Suprapubic skin (tissue), 4 donors: ENCODE measurements at regions not wholly inside any gene's neighbourhood (a gene's known extent, or its start where the extent isn't known, plus 50 kb on each side); places are given as distances from the start of the nearest gene placed in this dataset.

ENCODE experiments used
- DNase-seq, 2 donors: peaks; one replicate each; pipeline ENCODE4 v3.0.0-alpha.2; 2019; ENCODE audit warnings: low spot score in 2 of 2
- H3K27ac ChIP-seq: fragments of 200-600 bp; sonication (generic); one replicate; pipeline ENCODE4 v1.5.1; 2019
- H3K27me3 ChIP-seq: fragments of 200-600 bp; sonication (generic); one replicate; pipeline ENCODE4 v1.5.1; 2019
- H3K36me3 ChIP-seq: fragments of 200-600 bp; sonication (generic); one replicate; pipeline ENCODE4 v1.5.1; 2019
- H3K4me1 ChIP-seq: fragments of 200-600 bp; sonication (generic); one replicate; pipeline ENCODE4 v1.5.1; 2019
- H3K4me3 ChIP-seq: fragments of 200-600 bp; sonication (generic); one replicate; pipeline ENCODE4 v1.5.1; 2019; ENCODE audit warnings: mild to moderate bottlenecking
- H3K9me3 ChIP-seq: fragments of 200-600 bp; sonication (generic); one replicate; pipeline ENCODE4 v1.5.1; 2019
- EP300 ChIP-seq: sonication (generic); formaldehyde crosslinking; IDR thresholded peaks from one replicate; pipeline ENCODE4 v1.6.1; 2017; ENCODE audit warnings: antibody characterized with exemption
- POLR2A ChIP-seq, 2 donors: fragments of 450-650 bp; IDR thresholded peaks; one replicate each; pipeline ENCODE4 v1.6.1; 2017; ENCODE audit warnings: antibody characterized with exemption in 2 of 2, mild to moderate bottlenecking in 2 of 2, moderate library complexity in 2 of 2
- POLR2AphosphoS5 ChIP-seq, 3 donors: sonication (generic); formaldehyde crosslinking; IDR thresholded peaks; one replicate each; pipeline ENCODE4 v1.6.1; 2017; ENCODE audit warnings: antibody characterized with exemption in 3 of 3
- WGBS: methylation state at CpG from one replicate; pipeline ENCODE4 v1.1.5; 2018; 5-methylcytosine and 5-hydroxymethylcytosine counted together
- TF ChIP-seq, protein P1 (sequence below), 2 donors: fragments of 200-600 bp in 1 of 2; fragments of 450-650 bp in 1 of 2; sonication (generic) in 1 of 2; IDR thresholded peaks; one replicate each; pipeline ENCODE4 v1.5.1; 2016 to 2019; ENCODE audit warnings: antibody characterized with exemption in 2 of 2, mild to moderate bottlenecking in 1 of 2, moderate library complexity in 1 of 2

DNA sequence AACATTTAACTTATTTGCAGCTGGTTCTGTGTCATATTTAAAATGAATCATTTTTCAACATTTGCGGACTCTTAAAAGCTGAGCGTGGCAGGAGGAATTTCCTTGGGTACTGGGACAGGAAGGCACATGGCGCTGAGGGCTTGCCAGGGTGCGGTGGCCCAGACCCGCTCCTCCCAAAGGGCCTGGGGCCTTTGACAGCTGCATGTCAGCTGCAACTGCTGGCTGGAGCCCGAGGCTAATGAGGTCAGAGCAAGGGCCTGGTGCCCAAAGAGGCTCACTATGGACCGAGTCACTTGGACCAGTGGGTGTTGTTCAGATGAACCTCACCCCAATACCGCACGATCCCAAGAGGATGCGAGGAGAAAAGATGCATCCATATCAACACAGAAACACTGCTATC lies 326.9 kb downstream of the CTTN start:
- no peak overlapping the region for H3K27ac ChIP-seq
- peaks cover 18% of the 10 kb centered on the region for H3K27me3 ChIP-seq
- no peak for DNase-seq
- TF ChIP-seq, protein P1, sequence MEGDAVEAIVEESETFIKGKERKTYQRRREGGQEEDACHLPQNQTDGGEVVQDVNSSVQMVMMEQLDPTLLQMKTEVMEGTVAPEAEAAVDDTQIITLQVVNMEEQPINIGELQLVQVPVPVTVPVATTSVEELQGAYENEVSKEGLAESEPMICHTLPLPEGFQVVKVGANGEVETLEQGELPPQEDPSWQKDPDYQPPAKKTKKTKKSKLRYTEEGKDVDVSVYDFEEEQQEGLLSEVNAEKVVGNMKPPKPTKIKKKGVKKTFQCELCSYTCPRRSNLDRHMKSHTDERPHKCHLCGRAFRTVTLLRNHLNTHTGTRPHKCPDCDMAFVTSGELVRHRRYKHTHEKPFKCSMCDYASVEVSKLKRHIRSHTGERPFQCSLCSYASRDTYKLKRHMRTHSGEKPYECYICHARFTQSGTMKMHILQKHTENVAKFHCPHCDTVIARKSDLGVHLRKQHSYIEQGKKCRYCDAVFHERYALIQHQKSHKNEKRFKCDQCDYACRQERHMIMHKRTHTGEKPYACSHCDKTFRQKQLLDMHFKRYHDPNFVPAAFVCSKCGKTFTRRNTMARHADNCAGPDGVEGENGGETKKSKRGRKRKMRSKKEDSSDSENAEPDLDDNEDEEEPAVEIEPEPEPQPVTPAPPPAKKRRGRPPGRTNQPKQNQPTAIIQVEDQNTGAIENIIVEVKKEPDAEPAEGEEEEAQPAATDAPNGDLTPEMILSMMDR (IDR thresholded peaks at IDR 0.05): no peak
- TF ChIP-seq EP300 (no peak), POLR2A (IDR thresholded peaks at IDR 0.05) (no peak), POLR2AphosphoS5 (IDR thresholded peaks at IDR 0.05) (no peak)
- WGBS: 47% methylated on average over 9 of the region's 10 CpGs
- no peak overlapping the region for H3K4me3 ChIP-seq
- H3K36me3 ChIP-seq: no peaks in the 10 kb centered on the region
- H3K9me3 ChIP-seq: no peaks in the 10 kb centered on the region
- H3K4me1 ChIP-seq: peaks cover 4% of the 10 kb centered on the region

DNA sequence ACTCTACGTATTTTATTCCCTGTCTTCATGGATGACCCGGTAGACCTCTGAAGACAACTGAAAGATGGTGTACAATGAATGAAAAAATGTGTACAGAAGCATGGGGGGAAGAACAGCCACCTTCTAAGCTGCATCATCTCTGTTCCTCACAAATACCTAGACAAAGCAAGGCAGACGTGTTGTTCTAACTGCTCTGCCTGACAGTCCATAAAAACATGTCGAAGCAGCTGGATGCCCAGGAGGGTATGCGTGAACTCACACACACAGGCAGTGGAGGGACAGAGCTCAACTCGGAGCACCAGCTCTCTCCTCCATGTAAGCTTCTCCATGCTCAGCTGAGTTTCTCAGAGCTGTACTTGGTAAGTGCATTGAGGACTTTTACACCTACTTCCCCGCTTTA lies 327.4 kb downstream of the CTTN start:
- H3K27me3 ChIP-seq: peaks cover 18% of the 10 kb centered on the region
- no peaks in the 10 kb centered on the region for H3K9me3 ChIP-seq
- WGBS: 63% methylated on average over 7 of the region's 7 CpGs
- H3K36me3 ChIP-seq: no peaks in the 10 kb centered on the region
- no peak overlapping the region for H3K4me3 ChIP-seq
- DNase-seq: no peak
- no peak overlapping the region for H3K27ac ChIP-seq
- TF ChIP-seq POLR2AphosphoS5 (IDR thresholded peaks at IDR 0.05): no peak
- TF ChIP-seq POLR2A (IDR thresholded peaks at IDR 0.05): no peak
- TF ChIP-seq, protein P1 (IDR thresholded peaks at IDR 0.05): no peak
- no peak for TF ChIP-seq EP300
- H3K4me1 ChIP-seq: peaks cover 4% of the 10 kb centered on the region

DNA sequence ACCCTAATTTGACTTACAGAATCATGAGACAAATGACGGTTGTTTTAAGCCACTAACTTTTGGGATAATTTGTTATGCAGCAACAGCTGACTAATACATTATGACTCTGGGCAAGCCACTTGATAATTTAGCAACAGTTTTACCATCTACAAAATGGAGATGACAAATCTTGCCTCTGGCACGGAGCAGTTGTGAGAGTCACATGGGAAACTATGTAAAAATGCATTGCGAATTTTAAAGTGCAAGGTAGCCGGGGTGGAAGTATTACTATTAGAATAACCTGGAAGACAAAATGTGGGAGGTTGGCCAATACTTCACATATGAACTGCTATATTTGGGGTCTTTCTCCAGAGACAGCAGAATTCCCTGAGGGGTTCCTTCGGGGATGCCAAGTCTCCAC lies 328.7 kb downstream of the CTTN start:
- WGBS: 94% methylated on average over 5 of the region's 5 CpGs
- TF ChIP-seq POLR2AphosphoS5 (IDR thresholded peaks at IDR 0.05): no peak
- Histone ChIP-seq H3K4me1 (peaks cover 4% of the 10 kb centered on the region), H3K36me3 (no peaks in the 10 kb centered on the region), H3K9me3 (no peaks in the 10 kb centered on the region), H3K27me3 (peaks cover 6% of the 10 kb centered on the region), H3K4me3 (no peak overlapping the region), H3K27ac (no peak overlapping the region)
- DNase-seq: no peak

DNA sequence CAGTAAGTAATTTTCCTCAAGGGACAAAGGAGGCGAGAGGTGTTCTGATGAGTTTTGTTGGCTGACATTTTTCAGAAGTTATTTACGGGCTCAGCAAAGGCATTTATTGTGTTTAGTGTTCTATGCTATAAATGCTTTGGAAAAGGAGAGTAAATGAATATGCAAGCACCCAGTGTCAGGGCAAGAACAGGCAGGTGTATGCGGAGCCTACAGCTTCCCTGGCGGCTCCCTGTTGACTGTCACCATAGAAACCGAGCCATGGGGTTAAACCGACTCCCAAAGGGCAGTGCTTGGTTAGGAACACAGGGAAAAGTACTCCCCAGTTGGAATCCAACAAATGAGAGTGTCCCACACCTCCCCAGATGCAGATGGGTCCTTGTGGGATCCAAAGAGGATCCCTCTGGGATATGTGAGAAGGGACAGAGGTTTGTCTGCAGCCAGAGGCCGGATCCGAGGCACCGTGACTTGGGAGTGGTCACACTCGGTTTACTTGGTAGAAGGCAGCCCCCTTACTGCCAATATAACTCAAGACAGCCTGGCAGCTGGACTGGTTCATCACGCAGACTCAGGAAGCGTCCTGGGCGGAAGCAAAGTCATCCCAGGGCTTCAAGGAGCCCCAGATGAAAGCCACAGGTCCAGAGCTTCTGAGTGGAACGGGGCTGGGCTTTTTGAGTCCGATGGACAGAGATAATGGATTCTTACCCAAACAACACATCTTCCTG lies 329.7 kb downstream of the CTTN start:
- Histone ChIP-seq H3K9me3 (no peaks in the 10 kb centered on the region), H3K36me3 (no peaks in the 10 kb centered on the region), H3K4me3 (no peak overlapping the region), H3K27ac (no peak overlapping the region), H3K4me1 (peaks cover 4% of the 10 kb centered on the region), H3K27me3 (peaks cover 4% of the 10 kb centered on the region)
- DNase-seq: no peak
- TF ChIP-seq POLR2AphosphoS5 (IDR thresholded peaks at IDR 0.05): no peak
- no peak for TF ChIP-seq POLR2A (IDR thresholded peaks at IDR 0.05)
- no peak for TF ChIP-seq EP300
- 63% methylated on average over 11 of the region's 15 CpGs for WGBS

DNA sequence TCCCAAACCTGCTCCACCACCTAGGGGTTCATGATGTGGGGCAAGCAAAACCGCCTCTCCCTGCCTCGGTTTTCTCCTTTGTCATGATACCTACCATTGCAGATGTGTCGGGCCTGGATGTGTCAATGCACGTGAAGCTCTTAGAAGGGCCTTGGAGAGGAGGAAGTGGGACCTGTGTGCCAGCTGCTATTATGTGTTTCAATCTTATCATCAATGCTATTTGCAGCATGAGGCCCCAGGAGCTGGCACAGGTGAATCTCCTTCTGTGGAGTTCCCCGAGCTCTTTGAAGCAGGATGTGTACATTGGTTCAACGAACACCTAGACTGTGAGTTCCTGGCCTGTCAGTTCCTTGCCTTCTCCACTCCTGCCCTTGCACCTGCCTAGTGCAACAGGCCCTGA lies 331.6 kb downstream of the CTTN start:
- TF ChIP-seq POLR2A (IDR thresholded peaks at IDR 0.05) (no peak), POLR2AphosphoS5 (IDR thresholded peaks at IDR 0.05) (no peak), EP300 (no peak)
- TF ChIP-seq, protein P1 (IDR thresholded peaks at IDR 0.05): no peak
- Histone ChIP-seq H3K36me3 (no peaks in the 10 kb centered on the region), H3K27me3 (peaks cover 7% of the 10 kb centered on the region), H3K4me3 (no peak overlapping the region), H3K4me1 (peaks cover 4% of the 10 kb centered on the region), H3K9me3 (no peaks in the 10 kb centered on the region), H3K27ac (no peak overlapping the region)
- WGBS: 41% methylated on average over 6 of the region's 6 CpGs
- DNase-seq: no peak

DNA sequence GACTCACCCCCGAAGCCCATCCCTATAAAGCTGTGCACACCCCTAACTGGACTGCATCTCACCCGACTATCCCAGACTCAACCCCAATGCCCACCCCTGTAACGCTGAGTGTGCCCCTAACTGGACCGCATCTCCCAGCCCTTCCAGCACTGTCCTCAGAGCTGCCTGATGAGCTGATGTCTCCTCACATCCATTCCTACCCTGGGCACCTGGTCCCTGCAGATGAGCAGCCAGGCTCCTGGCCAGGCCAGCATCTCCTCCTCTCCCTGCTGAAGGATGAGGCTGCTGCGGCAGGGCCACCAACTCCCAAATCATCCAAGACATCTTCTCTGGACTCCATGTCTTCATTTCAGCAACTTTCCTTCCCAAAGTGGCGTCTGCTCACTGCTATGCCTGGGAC lies 332.1 kb downstream of the CTTN start:
- Histone ChIP-seq H3K36me3 (no peaks in the 10 kb centered on the region), H3K4me1 (peaks cover 4% of the 10 kb centered on the region), H3K27me3 (peaks cover 3% of the 10 kb centered on the region), H3K9me3 (no peaks in the 10 kb centered on the region), H3K4me3 (no peak overlapping the region), H3K27ac (no peak overlapping the region)
- TF ChIP-seq POLR2A (IDR thresholded peaks at IDR 0.05) (no peak), POLR2AphosphoS5 (IDR thresholded peaks at IDR 0.05) (no peak), EP300 (no peak)
- 90% methylated on average over 6 of the region's 6 CpGs for WGBS
- DNase-seq: no peak
